Suprapubic skin (tissue), 3 donors: ENCODE measurements at regions not wholly inside any gene's neighbourhood (a gene's known extent, or its start where the extent isn't known, plus 50 kb on each side); places are given as distances from the start of the nearest gene placed in this dataset.

Experiments
- CTCF ChIP-seq, 2 donors: fragments of 200-600 bp in 1 of 2; fragments of 450-650 bp in 1 of 2; sonication (generic) in 1 of 2; IDR thresholded peaks; one replicate each; pipeline ENCODE4 v1.5.1; 2016 to 2019; ENCODE audit warnings: antibody characterized with exemption in 2 of 2, mild to moderate bottlenecking in 1 of 2, moderate library complexity in 1 of 2
- POLR2A ChIP-seq, 2 donors: fragments of 450-650 bp; IDR thresholded peaks; one replicate each; pipeline ENCODE4 v1.6.1; 2017; ENCODE audit warnings: antibody characterized with exemption in 2 of 2, mild to moderate bottlenecking in 2 of 2, moderate library complexity in 2 of 2

- TF ChIP-seq POLR2A (IDR thresholded peaks at IDR 0.05) (no peak), CTCF (IDR thresholded peaks at IDR 0.05) (no peak)
These were observed 85.4 kb upstream of the MEGF10 start for GRCh38 chr5:127205147-127205546.
